ENCODE measurements at regions not wholly inside any gene's neighbourhood (a gene's known extent, or its start where the extent isn't known, plus 50 kb on each side); places are given as distances from the start of the nearest gene placed in this dataset.

DNA sequence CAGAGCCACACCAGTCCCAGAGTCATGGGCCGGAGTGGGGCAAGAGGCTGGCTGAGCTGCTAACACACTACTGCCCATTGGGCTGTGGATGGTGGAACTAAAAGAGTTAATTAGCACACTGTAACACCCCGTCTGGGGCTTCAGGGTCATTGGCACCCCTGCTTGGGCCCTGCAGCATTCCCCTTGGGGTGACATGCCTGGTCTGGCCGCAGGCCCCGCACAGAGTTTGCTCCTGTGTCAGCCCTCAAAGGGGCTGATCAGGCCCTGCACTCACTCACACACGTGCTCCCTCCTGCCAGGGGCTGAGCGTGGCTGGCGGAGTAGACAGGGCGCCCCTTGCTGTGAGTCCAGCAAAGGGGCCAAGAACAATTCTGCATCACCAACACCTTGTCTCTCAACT, 1499.6 kb upstream of the TMEM132C start:
- TF ChIP-seq, protein P1, sequence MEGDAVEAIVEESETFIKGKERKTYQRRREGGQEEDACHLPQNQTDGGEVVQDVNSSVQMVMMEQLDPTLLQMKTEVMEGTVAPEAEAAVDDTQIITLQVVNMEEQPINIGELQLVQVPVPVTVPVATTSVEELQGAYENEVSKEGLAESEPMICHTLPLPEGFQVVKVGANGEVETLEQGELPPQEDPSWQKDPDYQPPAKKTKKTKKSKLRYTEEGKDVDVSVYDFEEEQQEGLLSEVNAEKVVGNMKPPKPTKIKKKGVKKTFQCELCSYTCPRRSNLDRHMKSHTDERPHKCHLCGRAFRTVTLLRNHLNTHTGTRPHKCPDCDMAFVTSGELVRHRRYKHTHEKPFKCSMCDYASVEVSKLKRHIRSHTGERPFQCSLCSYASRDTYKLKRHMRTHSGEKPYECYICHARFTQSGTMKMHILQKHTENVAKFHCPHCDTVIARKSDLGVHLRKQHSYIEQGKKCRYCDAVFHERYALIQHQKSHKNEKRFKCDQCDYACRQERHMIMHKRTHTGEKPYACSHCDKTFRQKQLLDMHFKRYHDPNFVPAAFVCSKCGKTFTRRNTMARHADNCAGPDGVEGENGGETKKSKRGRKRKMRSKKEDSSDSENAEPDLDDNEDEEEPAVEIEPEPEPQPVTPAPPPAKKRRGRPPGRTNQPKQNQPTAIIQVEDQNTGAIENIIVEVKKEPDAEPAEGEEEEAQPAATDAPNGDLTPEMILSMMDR (IDR thresholded peaks at IDR 0.05; ENCODE audit: insufficient read depth, low read depth, low read length, missing control alignments) = no peak
- no peak for DNase-seq (ENCODE audit: low read depth)
- no peak overlapping the region for H3K4me3 ChIP-seq (ENCODE audit: low read length)

DNA sequence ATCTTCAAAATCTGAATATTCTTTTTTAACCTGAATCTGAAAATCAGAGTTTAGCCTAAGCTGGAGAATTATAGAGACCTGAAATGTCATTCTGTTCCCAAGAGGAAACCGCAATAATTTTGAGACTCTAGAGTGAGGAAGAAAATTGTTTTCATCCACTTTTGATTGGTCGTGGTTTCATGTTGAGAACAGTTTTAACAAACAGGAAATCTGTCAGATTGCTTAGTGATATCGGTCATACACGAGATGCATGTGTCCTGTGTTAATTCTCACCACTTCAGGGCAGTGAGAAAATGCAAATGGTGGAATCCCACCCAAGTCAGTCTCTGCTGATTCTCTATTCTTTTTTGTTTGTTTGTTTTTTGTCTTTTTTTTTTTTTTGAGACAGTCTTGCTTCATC, 1498.5 kb upstream of the TMEM132C start:
- no peak overlapping the region for H3K4me3 ChIP-seq (ENCODE audit: low read length)
- TF ChIP-seq, protein P1 (IDR thresholded peaks at IDR 0.05; ENCODE audit: insufficient read depth, low read depth, low read length, missing control alignments) = no peak
- DNase-seq (ENCODE audit: low read depth) = no peak

DNA sequence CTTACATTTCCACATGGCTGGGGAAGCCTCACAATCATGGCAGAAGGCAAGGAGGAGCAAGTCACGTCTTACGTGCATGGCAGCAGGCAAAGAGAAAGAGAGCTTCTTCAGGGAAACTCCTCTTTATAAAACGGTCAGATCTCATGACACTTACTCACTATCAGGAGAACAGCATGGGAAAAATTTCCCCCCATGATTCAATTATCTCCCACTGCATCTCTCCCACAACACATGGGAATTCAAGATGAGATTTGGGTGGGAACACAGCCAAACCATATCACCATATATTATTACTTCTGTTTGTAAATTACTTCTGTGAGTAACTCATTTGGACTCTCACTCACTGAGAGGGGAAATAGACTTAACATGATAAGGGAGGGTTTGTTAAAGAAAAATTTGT, 1496.8 kb upstream of the TMEM132C start:
- no peak overlapping the region for H3K4me3 ChIP-seq (ENCODE audit: low read length)

DNA sequence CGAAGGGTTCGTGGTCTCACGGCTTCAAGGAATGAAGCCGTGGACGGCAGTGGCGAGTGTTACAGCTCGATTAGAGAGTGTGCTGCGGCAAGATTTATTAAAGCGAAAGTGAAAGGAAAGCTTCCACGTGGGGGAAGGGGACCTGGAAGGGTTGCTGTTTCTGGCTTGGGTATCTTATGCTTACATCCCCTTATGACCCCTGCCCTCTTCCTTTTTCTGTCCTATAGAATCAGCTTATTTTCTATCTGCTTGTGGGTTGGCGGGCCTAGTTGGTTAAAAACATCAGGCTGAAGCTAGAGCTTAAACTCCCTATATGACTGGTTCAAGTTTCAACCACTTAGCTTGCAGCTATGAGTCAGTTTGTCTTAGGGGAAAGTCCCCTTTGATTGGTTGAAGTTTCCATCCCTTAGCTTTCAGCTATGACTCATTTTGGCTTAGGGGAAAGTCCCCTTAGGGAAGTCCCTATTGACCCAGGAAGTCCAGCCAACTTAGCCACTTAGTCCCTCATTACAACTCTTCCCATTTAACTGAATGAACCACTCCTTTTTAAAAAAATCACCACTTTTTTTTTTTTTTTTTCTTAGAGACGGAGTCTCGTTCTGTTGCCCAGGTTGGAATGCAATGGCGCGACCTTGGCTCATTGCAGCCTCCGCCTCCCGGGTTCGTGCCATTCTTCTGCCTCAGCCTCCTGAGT, 1494.7 kb upstream of the TMEM132C start:
- no peak overlapping the region for H3K4me3 ChIP-seq (ENCODE audit: low read length)
- peak; percentile 28 for DNase-seq (ENCODE audit: low read depth)
- TF ChIP-seq, protein P1 (IDR thresholded peaks at IDR 0.05; ENCODE audit: insufficient read depth, low read depth, low read length, missing control alignments) = no peak

More for the DNA sequence above, 1496.8 kb upstream of the TMEM132C start:
- DNase-seq (ENCODE audit: low read depth) = no peak
- TF ChIP-seq, protein P1 (IDR thresholded peaks at IDR 0.05; ENCODE audit: insufficient read depth, low read depth, low read length, missing control alignments) = no peak

DNA sequence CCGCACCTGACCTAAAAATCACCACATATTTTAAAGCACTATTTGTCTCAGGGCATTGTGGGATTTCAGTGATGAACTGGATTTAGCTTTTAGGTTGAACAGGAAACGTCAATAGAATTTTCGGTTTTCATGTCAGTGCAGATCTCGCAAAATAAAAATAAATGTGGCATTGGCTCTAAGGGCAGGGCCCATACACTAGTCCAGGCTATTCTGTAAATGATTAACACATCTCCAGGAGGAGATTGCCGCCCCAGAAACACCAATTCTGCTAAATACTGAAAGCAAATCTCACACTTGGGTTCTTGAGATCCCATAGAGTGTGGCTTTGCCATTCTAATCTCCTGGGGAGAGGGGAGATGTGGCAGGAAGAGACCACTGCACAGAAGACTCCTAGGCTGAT, 1494.0 kb upstream of the TMEM132C start:
- TF ChIP-seq, protein P1 (IDR thresholded peaks at IDR 0.05; ENCODE audit: insufficient read depth, low read depth, low read length, missing control alignments) = no peak
- no peak overlapping the region for H3K4me3 ChIP-seq (ENCODE audit: low read length)
- DNase-seq (ENCODE audit: low read depth) = no peak

DNA sequence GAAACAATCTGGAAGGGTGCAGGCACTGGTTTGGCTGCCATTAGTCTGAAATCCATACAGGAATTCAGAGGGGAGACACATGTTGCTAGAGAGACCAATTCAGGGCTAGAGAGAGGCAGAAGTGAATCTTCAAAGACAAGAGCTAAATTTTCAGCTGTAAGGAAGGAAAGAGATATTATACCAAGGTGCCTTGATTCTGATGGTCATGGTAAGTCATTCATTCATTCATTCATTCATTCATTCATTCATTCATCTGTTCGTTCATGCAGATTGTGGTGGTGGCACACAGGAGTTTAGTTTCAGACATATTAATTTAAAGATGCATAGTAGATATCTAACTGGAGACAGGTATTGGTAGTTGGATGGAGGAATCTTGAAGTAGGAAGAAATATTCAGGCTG, 1493.5 kb upstream of the TMEM132C start:
- H3K4me3 ChIP-seq (ENCODE audit: low read length) = no peak overlapping the region
- TF ChIP-seq, protein P1 (IDR thresholded peaks at IDR 0.05; ENCODE audit: insufficient read depth, low read depth, low read length, missing control alignments) = no peak
- no peak for DNase-seq (ENCODE audit: low read depth)

Data from epithelial cell of esophagus (primary cell).